ENCODE measurements at regions not wholly inside any gene's neighbourhood (a gene's known extent, or its start where the extent isn't known, plus 50 kb on each side); places are given as distances from the start of the nearest gene placed in this dataset.

DNA sequence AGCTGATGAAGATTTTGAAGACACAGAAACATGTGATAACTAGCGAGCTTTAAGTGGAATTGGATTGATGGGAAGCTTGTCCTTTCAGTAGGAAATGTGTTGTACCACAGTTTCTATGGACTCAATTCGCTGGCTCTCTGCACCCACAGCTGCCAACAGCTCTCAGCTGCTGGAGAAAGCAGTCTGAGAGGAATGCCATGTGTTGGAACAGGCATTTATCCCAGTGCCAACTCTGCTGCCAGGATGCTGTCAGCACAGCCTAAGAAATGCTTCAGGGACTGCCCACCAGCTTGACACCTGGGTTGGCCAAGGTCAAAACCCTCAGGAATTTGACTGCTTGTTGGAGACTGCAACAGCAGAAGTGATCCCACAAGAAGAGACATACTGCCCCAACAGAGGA, 193.0 kb upstream of the THSD7B start:
- DNase-seq (ENCODE audit: low read depth) = no peak

- no peak for DNase-seq (ENCODE audit: low read depth)
These were observed 208.1 kb upstream of the THSD7B start for GRCh38 chr2:136557203-136557602.

- DNase-seq (ENCODE audit: low read depth) = no peak
These were observed 215.2 kb upstream of the THSD7B start for GRCh38 chr2:136550181-136550580.

DNA sequence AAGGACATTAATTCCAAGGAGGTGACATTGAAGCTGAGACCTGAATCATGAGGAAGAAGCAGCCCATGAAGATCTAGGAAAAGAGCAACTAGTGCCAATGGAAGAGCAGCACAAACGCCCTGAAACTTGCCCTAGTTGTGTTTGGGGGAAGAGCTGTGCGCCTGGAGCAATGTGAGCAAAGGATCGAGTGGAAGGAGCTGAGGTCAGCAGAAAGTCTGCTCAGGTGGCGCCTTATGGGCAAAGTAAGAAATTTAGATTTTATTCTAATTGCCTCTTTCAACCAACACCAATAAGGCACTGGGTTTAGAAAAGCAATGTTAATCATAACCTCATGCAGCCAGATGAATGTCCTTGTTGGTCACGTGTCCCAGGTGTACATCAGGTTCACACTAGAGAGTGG, 226.0 kb upstream of the THSD7B start:
- no peak for DNase-seq (ENCODE audit: low read depth)

GRCh38 chr2:136538489-136538888, 226.9 kb upstream of the THSD7B start:
- no peak for DNase-seq (ENCODE audit: low read depth)

GRCh38 chr2:136534811-136535210, 230.5 kb upstream of the THSD7B start:
- DNase-seq (ENCODE audit: low read depth) = no peak

GRCh38 chr2:136532171-136532570, 233.2 kb upstream of the THSD7B start:
- DNase-seq (ENCODE audit: low read depth) = no peak

- DNase-seq (ENCODE audit: low read depth) = no peak
These were observed 233.6 kb upstream of the THSD7B start for GRCh38 chr2:136531731-136532130.

DNA sequence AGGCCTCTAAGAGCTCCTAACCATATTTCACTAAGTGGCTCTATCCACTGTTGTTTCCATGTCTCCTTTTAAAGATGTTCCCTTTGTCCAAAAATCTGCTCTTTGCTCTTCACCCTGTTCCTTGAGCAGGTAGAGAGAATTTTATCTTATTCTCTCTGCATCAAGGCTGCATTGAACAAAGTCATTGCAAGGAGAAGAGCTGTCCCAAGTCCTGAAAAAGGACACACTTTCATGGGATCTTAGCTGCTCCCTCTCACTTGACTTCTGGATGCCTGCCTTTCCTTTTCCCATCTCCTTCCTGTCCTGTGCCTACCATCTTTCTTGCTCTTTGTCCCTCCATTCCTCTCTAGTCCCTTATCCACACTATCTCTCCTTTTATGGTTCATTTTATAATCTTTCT, 235.2 kb upstream of the THSD7B start:
- DNase-seq (ENCODE audit: low read depth) = no peak

DNA sequence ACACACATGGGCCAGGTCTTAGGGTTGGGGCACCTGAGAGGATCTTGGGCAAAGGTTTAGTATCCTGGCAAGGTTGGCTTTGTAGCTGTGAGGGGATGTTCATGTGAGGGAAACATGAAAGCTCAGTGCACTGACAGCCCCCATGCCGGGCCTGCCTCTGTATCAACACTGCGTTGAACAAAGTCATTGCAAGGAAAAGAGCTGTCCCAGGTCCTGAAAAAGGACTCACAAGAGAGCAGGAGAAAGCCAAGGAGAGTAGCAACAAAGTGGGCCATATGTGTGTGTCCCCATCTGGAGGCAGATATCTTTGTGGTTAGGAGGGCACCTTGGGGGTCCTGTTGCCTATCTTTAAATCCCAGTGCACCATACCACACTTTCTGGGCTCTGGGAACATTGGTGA, 237.8 kb upstream of the THSD7B start:
- no peak for DNase-seq (ENCODE audit: low read depth)

DNA sequence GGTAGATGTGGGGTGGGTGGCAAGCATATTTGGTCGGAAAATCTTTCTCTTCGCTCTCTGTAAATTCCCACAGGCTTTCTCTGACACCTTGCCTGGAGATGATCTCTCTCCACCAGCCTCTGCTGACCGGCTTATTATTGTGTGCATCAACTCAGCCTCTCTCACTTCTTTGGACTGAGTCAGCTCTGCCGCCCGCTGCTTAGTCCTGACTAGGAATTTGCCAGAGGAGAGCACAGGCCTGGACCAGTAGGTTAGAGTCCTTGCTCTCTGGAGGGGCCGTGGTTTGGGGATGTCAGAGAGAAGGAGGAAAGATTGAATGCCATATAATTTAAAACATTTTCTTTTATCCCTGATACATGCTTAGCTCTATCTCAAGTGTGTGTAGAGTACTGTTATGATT, 242.6 kb upstream of the THSD7B start:
- DNase-seq (ENCODE audit: low read depth) = no peak

- DNase-seq (ENCODE audit: low read depth) = no peak
These were observed 247.6 kb upstream of the THSD7B start for GRCh38 chr2:136517716-136518115.

- DNase-seq (ENCODE audit: low read depth) = no peak
These were observed 255.1 kb upstream of the THSD7B start for GRCh38 chr2:136510244-136510643.

- no peak for DNase-seq (ENCODE audit: low read depth)
These were observed 259.9 kb upstream of the THSD7B start for GRCh38 chr2:136505462-136505861.

DNA sequence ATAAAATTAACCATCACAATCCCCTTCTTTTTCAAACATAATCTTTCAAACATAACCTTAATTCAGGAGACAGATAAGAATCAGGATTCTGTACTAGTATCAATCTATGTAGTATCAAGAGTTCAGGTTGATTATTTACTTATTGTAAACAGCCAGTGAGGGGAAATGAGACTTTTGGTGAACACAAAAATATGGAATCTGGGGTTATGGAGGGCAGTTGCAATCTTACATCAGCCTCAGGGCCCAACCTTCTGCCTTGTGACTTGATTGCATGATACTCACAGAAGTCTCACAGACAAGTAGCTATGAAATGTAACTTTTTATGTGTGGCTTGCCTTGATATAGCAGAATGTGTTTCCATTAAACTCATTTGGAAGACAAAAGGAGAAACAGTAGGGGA, 262.7 kb upstream of the THSD7B start:
- no peak for DNase-seq (ENCODE audit: low read depth)

- DNase-seq (ENCODE audit: low read depth) = no peak
These were observed 267.6 kb upstream of the THSD7B start for GRCh38 chr2:136497709-136498108.

DNA sequence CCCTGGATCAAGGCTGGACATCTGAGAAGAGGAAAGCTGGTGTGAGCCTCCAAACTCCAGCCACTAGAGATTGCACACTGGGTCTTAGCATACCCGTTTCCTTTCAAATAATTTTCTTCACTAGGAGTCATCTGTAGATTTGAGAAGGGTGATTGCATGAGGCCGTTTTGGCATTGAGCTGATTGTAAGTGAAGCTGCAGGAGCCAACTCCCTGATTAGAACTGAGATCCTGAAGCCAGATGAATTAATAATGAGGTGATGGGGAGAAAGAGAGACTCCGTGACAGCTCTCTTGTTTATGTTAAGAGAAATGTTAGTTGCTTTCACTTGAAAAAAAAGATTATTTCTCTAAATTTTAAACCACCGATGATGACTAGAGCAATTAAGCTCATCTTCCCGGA, 268.4 kb upstream of the THSD7B start:
- DNase-seq (ENCODE audit: low read depth) = no peak

- no peak for DNase-seq (ENCODE audit: low read depth)
These were observed 269.7 kb upstream of the THSD7B start for GRCh38 chr2:136495636-136496035.

DNA sequence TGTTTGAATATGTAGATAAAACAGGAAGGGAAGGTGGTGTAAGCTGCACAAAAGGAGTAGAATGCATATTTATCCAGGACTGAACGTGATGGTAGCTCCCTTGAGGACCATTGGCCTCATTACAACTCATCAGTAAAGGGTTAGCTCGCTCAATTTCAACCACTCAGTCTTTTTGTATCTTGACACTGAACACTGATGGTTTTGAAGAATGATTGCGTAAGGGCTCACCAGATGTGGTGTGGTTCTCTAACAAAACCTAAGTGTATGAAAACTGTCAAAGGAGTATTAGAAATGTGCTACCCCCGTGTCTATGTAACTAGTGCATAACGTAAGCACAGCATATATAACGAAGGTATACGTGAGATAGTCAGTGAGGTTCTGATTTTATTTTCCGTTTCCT, 272.4 kb upstream of the THSD7B start:
- DNase-seq (ENCODE audit: low read depth) = no peak

- DNase-seq (ENCODE audit: low read depth) = no peak
These were observed 275.2 kb upstream of the THSD7B start for GRCh38 chr2:136490100-136490499.

GRCh38 chr2:136487421-136487820, 277.9 kb upstream of the THSD7B start:
- DNase-seq (ENCODE audit: low read depth) = no peak

DNA sequence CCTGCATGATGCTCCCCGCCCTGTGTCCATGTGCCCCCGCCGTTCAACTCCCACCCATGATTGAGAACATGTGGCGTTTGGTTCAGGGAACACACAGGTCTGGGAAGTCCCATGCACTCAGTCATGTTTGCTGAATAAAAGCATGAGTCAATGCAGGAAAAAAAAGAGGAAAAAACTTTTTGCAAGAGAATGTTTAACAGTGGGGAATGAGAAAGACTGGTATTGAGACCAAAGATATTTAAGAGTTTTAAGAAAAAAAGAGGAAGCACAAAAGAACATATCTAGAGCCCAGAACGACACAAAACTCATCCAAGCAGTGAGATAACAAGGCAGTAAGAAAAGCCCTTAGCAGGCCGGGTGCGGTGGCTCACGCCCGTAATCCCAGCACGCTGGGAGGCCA, 279.2 kb upstream of the THSD7B start:
- no peak for DNase-seq (ENCODE audit: low read depth)

- DNase-seq (ENCODE audit: low read depth) = no peak
These were observed 282.4 kb upstream of the THSD7B start for GRCh38 chr2:136482966-136483365.

- DNase-seq (ENCODE audit: low read depth) = no peak
These were observed 283.3 kb upstream of the THSD7B start for GRCh38 chr2:136482006-136482405.

DNA sequence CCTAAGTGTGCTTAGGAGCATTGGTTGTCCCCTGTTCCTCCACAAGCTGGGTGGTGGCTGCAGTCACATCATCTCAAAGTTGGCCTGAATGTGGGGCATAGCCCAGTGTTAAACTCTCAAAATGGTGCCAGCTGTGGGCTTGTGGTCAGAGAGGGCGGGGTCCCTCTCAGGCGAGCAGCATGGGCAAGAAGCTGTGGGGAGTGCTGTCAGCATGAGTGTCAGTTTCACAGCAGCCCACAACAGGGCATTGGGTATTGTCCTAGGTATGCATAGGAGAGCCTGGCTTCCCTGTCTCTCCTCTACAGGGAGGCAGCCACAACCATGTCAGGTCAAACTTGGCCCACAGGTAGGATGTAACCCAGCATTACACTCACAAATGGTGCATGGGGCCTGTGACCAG, 285.6 kb upstream of the THSD7B start:
- DNase-seq (ENCODE audit: low read depth) = no peak
